GM12878 (cell line): ENCODE measurements at regions not wholly inside any gene's neighbourhood (a gene's known extent, or its start where the extent isn't known, plus 50 kb on each side); places are given as distances from the start of the nearest gene placed in this dataset.

Experiments
- DPF2 ChIP-seq: fragments of 450-650 bp; IDR thresholded peaks from 2 replicates; pipeline ENCODE4 v1.6.1; 2017; ENCODE audit warnings: mild to moderate bottlenecking
- E2F4 ChIP-seq: IDR thresholded peaks from 2 replicates; pipeline ENCODE4 v1.6.1; 2012; ENCODE audit warnings: low read depth, low read length, improper control_type of control experiment
- IRF3 ChIP-seq: fragments of 450-650 bp; IDR thresholded peaks from 2 replicates; pipeline ENCODE4 v1.6.1; 2014; ENCODE audit warnings: mild to moderate bottlenecking
- IRF4 ChIP-seq: IDR thresholded peaks from 2 replicates; pipeline ENCODE4 v1.6.1; 2011; ENCODE audit warnings: low read depth, low read length
- LARP7 ChIP-seq: fragments of 450-650 bp; IDR thresholded peaks from 2 replicates; pipeline ENCODE4 v1.6.1; 2017; ENCODE audit warnings: mild to moderate bottlenecking
- PKNOX1 ChIP-seq: fragments of 450-650 bp; IDR thresholded peaks from 2 replicates; pipeline ENCODE4 v1.6.1; 2016; ENCODE audit warnings: mild to moderate bottlenecking
- POLR2AphosphoS2 ChIP-seq: IDR thresholded peaks from 2 replicates; pipeline ENCODE4 v1.6.1; 2011; ENCODE audit warnings: low read depth, mild to moderate bottlenecking, low read length, improper control_type of control experiment, moderate library complexity
- PRDM15 ChIP-seq: fragments of 450-650 bp; formaldehyde crosslinking; IDR thresholded peaks from 2 replicates; pipeline ENCODE4 v1.4.0; 2020; ENCODE audit warnings: mild to moderate bottlenecking, moderate library complexity
- RUNX3 ChIP-seq: IDR thresholded peaks from 2 replicates; pipeline ENCODE4 v1.6.1; 2012; ENCODE audit warnings: low read length, inconsistent platforms
- TBL1XR1 ChIP-seq: IDR thresholded peaks from 2 replicates; pipeline ENCODE4 v1.6.1; 2012; ENCODE audit warnings: low read depth, low read length, improper control_type of control experiment
- TCF3 ChIP-seq: IDR thresholded peaks from 2 replicates; pipeline ENCODE4 v1.6.1; 2012; ENCODE audit warnings: low read depth, mild to moderate bottlenecking, low read length, borderline replicate concordance; ENCODE audit not compliant: insufficient read depth
- TF ChIP-seq, protein P1 (sequence below): fragments of 450-650 bp; IDR thresholded peaks from 2 replicates; pipeline ENCODE4 v1.6.1; 2018; ENCODE audit warnings: borderline replicate concordance, mild to moderate bottlenecking; ENCODE audit not compliant: partially characterized antibody
- TF ChIP-seq, protein P2 (sequence below): fragments of 450-650 bp; formaldehyde crosslinking; IDR thresholded peaks from 2 replicates; pipeline ENCODE4 v1.4.0; 2022; ENCODE audit warnings: mild to moderate bottlenecking, moderate library complexity
- TF ChIP-seq, protein P3 (sequence below): fragments of 450-650 bp; IDR thresholded peaks from 2 replicates; pipeline ENCODE4 v1.6.1; 2018; ENCODE audit warnings: mild to moderate bottlenecking, low read depth, moderate library complexity; ENCODE audit not compliant: partially characterized antibody

- TF ChIP-seq E2F4 (0 out of 2 replicates have a peak, but pooled peaks have one; percentile 12), POLR2AphosphoS2 (no peak), IRF3 (0 out of 2 replicates have a peak, but pooled peaks have one; percentile 18), RUNX3 (peak; percentile 80), LARP7 (no peak), PRDM15 (no peak), DPF2 (peak; percentile 90), PKNOX1 (peak; percentile 91), IRF4 (peak; percentile 77; the same call in 1 of the 2 replicates), TCF3 (no peak), TBL1XR1 (no peak)
- TF ChIP-seq, protein P1, sequence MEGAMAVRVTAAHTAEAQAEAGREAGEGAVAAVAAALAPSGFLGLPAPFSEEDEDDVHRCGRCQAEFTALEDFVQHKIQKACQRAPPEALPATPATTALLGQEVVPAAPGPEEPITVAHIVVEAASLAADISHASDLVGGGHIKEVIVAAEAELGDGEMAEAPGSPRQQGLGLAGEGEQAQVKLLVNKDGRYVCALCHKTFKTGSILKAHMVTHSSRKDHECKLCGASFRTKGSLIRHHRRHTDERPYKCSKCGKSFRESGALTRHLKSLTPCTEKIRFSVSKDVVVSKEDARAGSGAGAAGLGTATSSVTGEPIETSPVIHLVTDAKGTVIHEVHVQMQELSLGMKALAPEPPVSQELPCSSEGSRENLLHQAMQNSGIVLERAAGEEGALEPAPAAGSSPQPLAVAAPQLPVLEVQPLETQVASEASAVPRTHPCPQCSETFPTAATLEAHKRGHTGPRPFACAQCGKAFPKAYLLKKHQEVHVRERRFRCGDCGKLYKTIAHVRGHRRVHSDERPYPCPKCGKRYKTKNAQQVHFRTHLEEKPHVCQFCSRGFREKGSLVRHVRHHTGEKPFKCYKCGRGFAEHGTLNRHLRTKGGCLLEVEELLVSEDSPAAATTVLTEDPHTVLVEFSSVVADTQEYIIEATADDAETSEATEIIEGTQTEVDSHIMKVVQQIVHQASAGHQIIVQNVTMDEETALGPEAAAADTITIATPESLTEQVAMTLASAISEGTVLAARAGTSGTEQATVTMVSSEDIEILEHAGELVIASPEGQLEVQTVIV, result no peak
- TF ChIP-seq, protein P2, sequence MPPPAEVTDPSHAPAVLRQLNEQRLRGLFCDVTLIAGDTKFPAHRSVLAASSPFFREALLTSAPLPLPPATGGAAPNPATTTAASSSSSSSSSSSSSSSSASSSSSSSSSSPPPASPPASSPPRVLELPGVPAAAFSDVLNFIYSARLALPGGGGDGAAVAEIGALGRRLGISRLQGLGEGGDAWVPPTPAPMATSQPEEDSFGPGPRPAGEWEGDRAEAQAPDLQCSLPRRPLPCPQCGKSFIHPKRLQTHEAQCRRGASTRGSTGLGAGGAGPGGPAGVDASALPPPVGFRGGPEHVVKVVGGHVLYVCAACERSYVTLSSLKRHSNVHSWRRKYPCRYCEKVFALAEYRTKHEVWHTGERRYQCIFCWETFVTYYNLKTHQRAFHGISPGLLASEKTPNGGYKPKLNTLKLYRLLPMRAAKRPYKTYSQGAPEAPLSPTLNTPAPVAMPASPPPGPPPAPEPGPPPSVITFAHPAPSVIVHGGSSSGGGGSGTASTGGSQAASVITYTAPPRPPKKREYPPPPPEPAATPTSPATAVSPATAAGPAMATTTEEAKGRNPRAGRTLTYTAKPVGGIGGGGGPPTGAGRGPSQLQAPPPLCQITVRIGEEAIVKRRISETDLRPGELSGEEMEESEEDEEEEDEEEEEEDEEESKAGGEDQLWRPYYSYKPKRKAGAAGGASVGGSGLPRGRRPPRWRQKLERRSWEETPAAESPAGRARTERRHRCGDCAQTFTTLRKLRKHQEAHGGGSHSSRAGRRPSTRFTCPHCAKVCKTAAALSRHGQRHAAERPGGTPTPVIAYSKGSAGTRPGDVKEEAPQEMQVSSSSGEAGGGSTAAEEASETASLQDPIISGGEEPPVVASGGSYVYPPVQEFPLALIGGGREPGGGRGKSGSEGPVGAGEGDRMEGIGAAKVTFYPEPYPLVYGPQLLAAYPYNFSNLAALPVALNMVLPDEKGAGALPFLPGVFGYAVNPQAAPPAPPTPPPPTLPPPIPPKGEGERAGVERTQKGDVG (CRISPR knock-in tag), result no peak
- TF ChIP-seq, protein P3, sequence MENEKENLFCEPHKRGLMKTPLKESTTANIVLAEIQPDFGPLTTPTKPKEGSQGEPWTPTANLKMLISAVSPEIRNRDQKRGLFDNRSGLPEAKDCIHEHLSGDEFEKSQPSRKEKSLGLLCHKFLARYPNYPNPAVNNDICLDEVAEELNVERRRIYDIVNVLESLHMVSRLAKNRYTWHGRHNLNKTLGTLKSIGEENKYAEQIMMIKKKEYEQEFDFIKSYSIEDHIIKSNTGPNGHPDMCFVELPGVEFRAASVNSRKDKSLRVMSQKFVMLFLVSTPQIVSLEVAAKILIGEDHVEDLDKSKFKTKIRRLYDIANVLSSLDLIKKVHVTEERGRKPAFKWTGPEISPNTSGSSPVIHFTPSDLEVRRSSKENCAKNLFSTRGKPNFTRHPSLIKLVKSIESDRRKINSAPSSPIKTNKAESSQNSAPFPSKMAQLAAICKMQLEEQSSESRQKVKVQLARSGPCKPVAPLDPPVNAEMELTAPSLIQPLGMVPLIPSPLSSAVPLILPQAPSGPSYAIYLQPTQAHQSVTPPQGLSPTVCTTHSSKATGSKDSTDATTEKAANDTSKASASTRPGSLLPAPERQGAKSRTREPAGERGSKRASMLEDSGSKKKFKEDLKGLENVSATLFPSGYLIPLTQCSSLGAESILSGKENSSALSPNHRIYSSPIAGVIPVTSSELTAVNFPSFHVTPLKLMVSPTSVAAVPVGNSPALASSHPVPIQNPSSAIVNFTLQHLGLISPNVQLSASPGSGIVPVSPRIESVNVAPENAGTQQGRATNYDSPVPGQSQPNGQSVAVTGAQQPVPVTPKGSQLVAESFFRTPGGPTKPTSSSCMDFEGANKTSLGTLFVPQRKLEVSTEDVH, result no peak
Measured at GRCh38 chr3:5051772-5052171, 70.3 kb upstream of the ARL8B start (continued).
